ENCODE measurements at regions not wholly inside any gene's neighbourhood (a gene's known extent, or its start where the extent isn't known, plus 50 kb on each side); places are given as distances from the start of the nearest gene placed in this dataset.
"Not testable (repeated sequence)": the region's sequence is repeated elsewhere in the genome, so short reads cannot be mapped to it uniquely, and the experiment has no call there.

- no peak for DNase-seq (ENCODE audit: low read depth in 2 of 2)
These were observed 53.8 kb downstream of the GJD2 start for GRCh38 chr15:34700891-34701427.

- DNase-seq (ENCODE audit: low read depth in 2 of 2): no peak
These were observed 54.7 kb downstream of the GJD2 start for GRCh38 chr15:34699968-34700640.

GRCh38 chr15:34696506-34696905 is 58.3 kb downstream of the GJD2 start:
- DNase-seq (ENCODE audit: low read depth in 2 of 2): no peak

GRCh38 chr15:34693053-34693744 is 61.6 kb downstream of the GJD2 start:
- no peak for DNase-seq (ENCODE audit: low read depth in 2 of 2)

GRCh38 chr15:34691034-34691433 is 63.8 kb downstream of the GJD2 start:
- DNase-seq (ENCODE audit: low read depth in 2 of 2): no peak

GRCh38 chr15:34688699-34689098 is 66.1 kb downstream of the GJD2 start:
- no peak for DNase-seq (ENCODE audit: low read depth in 2 of 2)

- no peak for DNase-seq (ENCODE audit: low read depth in 2 of 2)
These were observed 70.4 kb downstream of the GJD2 start for GRCh38 chr15:34684351-34684750.

GRCh38 chr15:34682674-34683073 is 72.1 kb downstream of the GJD2 start:
- no peak for DNase-seq (ENCODE audit: low read depth in 2 of 2)

- no peak for DNase-seq (ENCODE audit: low read depth in 2 of 2)
These were observed 75.5 kb downstream of the GJD2 start for GRCh38 chr15:34679291-34679690.

GRCh38 chr15:34673241-34673640 is 81.6 kb downstream of the GJD2 start:
- DNase-seq (ENCODE audit: low read depth in 2 of 2): no peak

- no peak for DNase-seq (ENCODE audit: low read depth in 2 of 2)
These were observed 82.2 kb upstream of the GOLGA8B start for GRCh38 chr15:34665498-34666116.

GRCh38 chr15:34664418-34664817 is 81.0 kb upstream of the GOLGA8B start:
- no peak for DNase-seq (ENCODE audit: low read depth in 2 of 2)

GRCh38 chr15:34663101-34663500 is 79.7 kb upstream of the GOLGA8B start:
- DNase-seq (ENCODE audit: low read depth in 2 of 2): no peak

- no peak for DNase-seq (ENCODE audit: low read depth in 2 of 2)
These were observed 75.6 kb upstream of the GOLGA8B start for GRCh38 chr15:34659056-34659455.

- no peak for DNase-seq (ENCODE audit: low read depth in 2 of 2)
These were observed 74.1 kb upstream of the GOLGA8B start for GRCh38 chr15:34657469-34658127.

GRCh38 chr15:34656005-34656796 is 72.8 kb upstream of the GOLGA8B start:
- no peak for DNase-seq (ENCODE audit: low read depth in 2 of 2)

- no peak for DNase-seq (ENCODE audit: low read depth in 2 of 2)
These were observed 71.9 kb upstream of the GOLGA8B start for GRCh38 chr15:34655326-34655725.

GRCh38 chr15:34654625-34655024 is 71.2 kb upstream of the GOLGA8B start:
- no peak for DNase-seq (ENCODE audit: low read depth in 2 of 2)

- DNase-seq (ENCODE audit: low read depth in 2 of 2): no peak
These were observed 70.5 kb upstream of the GOLGA8B start for GRCh38 chr15:34653992-34654391.

GRCh38 chr15:34653326-34653725 is 69.9 kb upstream of the GOLGA8B start:
- not testable (repeated sequence) for DNase-seq (ENCODE audit: low read depth in 2 of 2)

GRCh38 chr15:34652726-34653033 is 69.2 kb upstream of the GOLGA8B start:
- DNase-seq (ENCODE audit: low read depth in 2 of 2): no peak

All from fibroblast of skin of left quadriceps (primary cell).